Activated CD4-positive, CD25-positive, alpha-beta regulatory T cell (primary cell): ENCODE measurements at regions not wholly inside any gene's neighbourhood (a gene's known extent, or its start where the extent isn't known, plus 50 kb on each side); places are given as distances from the start of the nearest gene placed in this dataset.
"Not testable (repeated sequence)": the region's sequence is repeated elsewhere in the genome, so short reads cannot be mapped to it uniquely, and the experiment has no call there.

ENCODE experiments used
- DNase-seq, 4 experiments: peaks; one replicate each; lab custom pipeline; 2025; lab: John Stamatoyannopoulos, UW

DNA sequence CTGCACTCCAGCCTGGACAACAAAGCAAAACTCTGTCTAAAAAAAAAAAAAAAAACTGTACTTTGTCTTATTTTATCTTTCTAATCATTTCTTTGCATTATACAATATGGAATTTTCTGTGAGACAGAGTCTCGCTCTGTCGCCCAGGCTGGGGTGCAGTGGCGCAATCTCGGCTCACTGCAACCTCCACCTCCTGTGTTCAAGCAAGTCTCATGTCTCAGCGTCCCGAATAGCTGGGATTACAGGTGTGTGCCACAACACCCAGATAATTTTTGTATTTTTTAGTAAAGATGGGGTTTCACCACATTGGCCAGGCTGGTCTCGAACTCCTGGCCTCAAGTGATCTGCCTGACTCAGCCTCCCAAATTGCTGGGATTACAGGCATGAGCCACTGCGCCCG is 90.0 kb downstream of the MRPL14 start:
- not testable (repeated sequence) for DNase-seq

DNA sequence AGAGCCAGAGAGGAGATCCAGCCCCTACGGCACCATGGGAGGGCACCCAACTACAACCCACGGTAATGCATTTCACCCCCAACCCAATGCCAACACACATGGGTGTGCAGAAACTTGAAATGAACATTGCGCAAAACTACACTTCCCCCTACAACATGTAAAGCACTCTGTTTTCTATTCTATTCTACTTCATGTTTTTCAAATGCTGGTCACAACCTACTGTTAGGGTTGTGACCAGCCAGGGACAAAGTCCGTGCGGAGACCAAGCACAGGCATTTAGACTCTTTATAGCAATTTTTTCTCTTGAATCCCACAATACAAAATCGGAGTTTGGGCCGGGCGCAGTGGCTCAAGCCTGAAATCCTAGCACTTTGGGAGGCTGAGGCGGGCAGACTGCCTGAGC is 90.6 kb downstream of the MRPL14 start:
- no peak for DNase-seq

DNA sequence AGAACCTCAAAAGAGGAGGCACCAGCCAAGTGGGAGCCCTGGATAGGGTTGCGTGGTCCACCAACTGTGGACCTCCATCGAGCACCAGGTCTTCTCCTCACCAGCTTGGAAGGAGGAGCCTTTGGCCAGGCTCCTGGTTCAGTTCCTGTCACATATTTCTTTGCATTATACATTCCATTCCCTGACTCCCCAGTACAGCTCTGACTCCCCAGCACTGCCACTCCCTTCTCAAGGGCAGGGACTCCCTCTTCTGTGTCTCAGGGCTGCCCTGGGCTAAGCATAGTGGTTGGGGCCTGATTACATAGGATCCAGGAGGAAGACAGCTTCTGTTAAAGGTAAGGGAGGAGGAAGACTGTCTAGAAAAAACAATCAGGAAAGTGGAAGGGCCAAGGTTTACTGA is 91.1 kb downstream of the MRPL14 start:
- DNase-seq = no peak

DNA sequence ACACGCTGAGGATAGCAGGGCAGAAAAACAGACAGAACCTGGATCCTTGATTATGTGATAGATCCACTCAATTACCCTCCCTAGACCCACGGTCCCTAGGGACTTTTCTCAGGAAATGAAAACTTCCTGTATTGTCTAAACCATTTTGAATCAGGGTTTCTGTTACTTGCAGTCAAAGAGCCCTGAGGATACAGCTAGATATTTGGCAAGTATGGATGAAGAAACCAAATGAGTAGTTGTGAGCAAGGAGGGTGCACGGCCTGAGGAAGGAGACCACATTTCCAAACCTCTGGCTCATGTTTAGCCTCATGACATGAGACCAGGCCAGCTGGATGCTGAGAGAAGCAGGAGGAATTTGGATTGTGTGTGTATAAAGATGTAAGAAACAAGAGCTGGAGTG is 91.6 kb downstream of the MRPL14 start:
- no peak for DNase-seq

DNA sequence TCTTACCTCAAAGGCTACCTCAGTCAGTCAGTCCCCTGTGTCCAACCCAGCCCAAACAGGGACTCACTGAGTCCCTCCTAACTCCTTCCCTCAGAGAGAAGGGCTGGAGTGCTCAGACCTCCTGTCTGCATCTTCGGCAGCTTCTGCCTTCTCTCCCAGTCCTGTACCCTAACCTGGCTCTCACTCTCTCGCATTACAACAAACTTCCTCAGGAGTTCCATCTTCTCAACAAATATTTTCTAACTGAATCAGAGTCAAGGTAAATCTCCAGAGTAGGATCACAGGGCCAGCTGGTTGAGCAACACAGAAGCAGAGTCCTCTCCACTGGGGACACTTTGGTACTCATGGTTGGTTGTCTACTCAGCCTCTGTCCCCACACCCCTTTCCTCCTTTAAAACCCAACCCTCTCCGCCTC is 92.3 kb downstream of the MRPL14 start:
- no peak for DNase-seq

DNA sequence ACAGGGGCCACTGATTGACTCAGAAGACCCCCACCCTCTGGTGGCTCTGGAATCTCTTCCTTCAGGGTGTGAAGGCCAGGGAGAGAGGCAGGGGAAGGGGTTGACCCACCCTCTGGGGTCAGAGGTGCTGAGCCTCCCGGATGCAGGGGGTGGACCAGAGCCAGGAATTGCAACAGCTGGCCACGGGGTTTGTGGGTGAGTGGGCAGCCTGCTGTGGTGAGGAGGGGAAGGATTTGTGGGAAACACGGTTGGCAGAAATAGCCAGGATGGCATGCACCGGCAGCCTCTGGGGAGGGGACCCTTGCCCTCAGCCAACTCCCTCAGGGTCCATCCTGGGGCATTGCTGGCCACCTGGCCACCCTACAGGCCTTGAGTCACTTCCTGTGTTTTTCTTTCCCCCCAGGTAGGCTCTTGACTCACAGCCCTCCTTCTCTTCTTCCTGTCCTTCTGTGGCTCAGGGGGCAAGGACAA is 92.8 kb downstream of the MRPL14 start:
- DNase-seq = no peak

DNA sequence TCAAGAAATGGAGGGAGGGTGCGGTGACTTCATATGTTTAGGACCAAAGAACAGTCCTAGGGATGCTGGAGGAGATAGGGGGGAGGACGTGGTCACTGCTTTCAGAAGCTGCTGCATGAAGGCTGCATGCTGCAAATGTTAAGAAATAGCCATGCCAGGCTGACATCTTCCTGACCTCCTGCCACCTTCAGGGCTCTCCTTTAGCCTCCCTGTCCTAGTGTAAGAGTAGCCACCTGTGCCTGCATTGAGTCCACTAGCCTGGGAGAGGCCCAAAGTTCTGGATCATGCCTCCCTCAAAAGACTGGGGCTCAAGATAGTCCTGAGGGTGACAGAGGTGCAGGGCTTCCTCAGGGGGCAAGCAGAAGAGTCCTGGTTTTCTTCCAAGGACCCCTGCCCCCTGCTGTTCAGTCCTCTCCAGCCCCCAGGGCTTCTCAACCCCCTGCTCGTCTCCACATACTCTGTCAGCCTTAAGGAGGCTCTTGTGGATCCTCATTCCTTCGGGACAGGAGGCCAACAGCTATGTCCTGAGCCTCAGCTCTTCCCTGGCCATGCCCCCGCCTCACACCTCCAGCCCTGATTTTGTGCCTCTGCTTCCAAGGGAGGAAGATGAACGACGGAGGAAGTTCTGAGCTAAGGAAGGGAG is 96.3 kb downstream of the MRPL14 start:
- no peak for DNase-seq

DNA sequence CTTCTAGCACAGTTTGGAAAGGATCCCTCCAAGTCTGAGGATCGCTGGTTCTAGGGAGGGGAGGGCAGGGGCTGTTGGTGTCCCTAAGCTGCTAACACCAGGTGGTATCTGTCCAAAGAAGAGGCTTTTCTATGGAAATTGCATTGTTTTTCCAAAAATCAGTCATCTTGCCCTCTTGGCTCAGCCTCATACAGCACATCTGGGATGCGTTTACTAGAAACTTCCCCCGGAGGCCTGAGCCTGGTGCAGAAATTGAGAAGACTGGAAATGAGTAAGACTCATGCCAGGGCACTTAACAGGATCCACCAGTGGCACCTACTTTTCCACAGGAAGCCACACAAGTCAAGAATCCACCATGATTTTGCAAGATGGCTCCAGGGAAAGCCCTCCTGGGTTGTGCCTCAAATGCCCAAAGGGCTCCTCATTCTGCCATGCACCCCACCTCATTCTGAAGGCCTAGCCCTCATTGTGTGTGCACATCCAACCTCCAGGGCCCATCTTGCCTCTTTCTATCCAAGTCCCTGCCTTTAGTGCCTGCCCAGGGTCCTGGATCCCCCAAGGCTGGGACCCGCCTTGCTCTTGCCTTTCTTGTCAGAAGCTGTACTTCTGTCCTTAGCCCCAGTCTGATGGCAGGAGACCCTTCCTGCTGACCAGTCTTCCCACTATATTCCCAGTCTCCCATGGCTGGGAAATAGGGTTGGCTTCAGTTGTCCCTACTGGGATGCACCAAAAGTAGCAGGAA is 97.6 kb downstream of the MRPL14 start:
- no peak for DNase-seq

DNA sequence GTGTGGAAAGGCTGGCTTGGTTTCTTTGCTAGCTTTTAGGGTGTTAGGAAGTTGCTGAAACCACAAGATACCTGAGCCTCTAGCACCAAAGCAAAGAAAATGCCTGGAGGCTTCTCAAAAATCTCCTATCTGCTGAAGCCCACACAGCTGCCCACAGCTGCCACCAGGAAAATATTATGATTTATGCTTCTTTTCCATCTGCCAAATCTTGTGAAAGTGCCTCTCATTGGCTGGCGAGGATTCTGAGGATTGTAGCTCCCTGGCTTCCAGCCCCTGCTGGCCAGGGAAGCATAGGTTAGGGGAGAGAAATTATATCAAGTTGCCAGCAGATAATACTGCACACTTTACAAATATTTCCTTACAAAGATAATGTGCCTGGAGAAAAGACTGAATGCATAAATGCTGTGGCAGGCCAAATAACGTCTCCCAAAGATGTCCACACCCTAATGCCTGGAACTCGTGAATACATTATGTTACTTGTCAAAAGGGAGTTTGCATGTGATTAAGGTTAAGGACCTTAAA is 98.4 kb downstream of the MRPL14 start:
- DNase-seq = no peak

DNA sequence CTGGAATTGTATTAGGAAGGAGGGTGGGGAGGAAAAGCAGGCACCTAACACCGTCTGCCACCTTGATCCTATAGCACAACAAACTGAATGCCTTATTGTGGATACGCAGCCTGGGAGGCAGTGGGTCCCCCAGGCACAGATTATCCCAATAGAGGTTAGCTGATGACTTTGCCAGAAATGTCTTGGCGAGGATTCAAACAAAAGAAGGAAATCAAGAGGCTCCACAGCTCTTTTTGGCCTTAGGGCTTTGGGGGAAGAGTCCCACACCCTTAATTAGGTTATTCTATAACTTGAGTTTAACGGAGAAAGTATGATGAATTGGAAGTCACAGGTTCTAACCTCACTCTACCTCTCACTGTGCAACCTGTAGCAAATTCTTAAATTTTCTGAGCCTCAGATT is 102.0 kb downstream of the MRPL14 start:
- no peak for DNase-seq

DNA sequence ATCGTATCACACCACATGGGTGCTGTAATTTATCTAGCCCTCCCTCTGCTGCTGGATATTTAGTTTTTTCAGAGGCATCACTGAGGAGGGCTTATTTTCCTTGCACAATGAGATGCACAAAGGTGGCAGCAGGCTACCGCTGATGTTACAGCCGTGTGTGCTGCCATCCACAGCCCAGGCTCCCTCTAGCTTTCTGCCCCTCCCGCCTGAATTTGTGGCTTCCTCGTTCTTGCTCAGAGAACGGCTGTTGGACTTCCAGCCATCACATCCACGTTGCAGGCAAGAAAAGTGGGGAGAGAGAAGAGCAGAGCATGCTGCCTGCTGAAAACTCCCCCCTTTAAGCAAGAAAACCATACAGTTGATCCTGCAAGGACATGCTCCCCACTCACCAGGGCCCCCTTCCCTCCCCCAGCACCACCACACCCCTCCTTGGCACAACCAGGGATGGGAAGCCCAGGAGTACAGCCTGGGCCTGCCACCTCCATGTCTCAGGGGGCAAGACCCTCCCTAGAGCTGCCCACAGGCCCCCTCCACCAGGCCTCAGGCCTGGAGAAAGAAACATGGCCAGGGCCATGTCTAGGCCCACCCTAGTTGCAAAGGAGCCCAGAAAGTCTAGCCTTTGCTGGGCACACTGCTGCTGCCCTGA is 102.6 kb downstream of the MRPL14 start:
- DNase-seq = no peak

DNA sequence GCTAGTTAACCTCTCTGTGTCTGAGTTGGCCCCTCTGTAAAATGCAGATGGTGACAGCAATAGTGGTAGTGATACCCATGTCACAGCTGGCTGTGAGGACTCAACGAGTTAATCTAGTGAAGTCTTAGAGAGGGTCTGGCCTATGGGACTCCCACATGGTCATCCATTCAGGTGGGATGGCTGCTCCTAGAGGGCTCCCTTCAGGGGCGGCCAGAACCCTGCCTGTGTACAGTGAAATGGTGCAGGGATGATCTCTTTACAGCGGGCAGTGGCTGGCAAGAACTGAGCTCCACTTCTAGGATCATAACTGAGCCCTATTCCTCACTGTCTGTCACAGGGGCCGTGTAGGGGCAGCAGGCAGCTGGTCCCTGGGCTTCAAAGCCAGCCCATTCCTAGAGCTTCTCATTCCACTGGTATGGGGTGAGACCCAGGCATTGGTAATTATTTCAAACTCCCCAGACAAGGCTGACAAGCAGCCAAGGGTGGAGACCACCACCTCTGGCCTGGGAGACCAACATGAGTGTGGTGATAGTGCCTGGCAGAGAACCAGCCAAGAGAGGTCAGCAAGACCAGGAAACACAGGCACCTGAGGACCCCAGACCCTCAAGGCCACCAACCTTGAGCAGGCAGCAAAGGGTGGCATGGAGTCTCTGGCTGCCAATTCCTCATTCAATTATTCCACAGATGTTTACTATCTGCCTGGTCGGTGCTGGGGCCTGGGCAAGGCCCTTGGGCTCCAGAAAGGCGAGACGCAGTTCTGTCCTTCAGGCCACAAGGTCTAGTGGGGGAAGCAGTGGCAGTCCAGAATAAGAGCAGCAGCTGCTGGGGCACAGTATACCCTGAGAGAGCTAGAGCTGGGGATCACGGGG is 103.4 kb downstream of the MRPL14 start:
- no peak for DNase-seq

DNA sequence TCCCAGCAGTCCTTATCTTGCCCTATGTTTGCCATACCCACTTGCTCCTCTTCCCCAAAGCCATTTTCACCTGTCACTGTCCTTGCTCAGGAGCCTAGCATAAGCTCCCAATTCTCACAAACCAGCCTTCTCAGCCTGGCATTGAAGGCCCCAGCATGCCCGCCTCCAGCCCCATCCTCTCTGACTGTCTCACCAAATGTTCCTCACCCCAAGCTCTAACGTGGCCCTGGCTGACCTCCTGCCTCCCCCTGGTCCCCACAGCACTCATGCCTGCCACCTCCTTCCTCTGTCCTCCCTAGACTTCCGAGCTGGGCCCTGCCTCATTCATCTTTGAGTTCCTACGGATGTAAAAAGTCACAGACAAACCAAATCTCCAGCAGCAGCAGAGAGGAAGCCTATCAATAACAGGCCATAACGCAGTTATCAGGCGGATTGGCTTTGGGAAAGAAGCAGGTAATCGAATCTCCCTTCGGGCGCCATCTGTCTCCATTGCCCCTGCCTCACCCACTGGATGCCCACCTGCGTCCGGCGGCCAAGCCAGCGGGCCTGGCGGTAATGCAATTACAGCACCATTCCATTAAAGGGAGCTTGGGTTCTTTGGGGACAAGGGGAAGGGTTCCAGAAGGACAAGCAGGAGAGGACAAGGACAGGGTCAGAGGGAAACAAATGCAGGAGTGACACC is 104.4 kb downstream of the MRPL14 start:
- no peak for DNase-seq

DNA sequence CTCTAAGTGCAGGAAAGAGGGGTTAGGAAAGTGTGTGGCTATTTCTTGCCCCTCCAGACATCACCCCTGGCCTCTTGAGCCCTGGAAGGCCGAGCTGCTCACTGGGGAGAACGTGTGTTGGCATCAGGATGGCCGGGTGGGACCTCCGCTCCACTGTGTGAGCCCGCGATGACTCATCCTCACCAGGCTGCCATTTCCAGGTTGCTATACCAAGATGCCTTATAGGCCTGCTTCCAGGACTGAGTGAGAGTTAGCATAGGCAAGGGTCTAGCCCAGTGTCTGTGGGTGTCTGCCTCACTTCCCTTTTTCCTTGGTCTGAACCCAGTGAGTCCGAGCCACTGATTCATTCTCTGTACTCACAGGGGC is 105.0 kb downstream of the MRPL14 start:
- DNase-seq = no peak

DNA sequence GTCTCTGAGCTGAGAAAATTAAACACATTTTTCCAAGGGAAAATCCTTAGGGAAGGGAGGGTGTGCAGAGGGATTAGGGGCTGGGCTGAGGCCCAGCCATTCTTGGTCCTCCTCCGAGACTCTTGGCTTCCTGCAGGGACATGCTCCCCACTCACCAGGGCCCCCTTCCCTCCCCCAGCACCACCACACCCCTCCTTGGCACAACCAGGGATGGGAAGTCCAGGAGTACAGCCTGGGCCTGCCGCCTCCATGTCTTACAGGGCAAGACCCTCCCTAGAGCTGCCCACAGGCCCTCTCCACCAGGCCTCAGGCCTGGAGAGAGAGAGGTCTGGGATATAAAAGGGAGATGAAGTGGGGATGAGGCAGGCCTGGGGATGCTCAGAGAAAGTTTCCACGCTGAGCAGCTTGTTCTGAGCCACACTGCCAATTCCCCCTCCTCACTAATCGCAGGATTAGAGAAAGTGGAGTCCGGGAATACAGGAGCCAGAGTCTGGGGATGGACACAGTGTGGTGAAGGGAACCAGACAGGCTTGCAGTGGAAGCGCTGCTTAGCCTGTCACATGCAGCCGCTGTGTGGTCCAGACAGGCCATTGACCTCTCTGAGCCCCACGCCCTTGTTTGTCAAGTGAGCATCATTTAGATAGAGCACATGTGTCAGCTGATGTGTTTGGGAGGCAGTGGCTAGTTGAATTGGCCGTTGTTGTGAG is 105.5 kb downstream of the MRPL14 start:
- no peak for DNase-seq

DNA sequence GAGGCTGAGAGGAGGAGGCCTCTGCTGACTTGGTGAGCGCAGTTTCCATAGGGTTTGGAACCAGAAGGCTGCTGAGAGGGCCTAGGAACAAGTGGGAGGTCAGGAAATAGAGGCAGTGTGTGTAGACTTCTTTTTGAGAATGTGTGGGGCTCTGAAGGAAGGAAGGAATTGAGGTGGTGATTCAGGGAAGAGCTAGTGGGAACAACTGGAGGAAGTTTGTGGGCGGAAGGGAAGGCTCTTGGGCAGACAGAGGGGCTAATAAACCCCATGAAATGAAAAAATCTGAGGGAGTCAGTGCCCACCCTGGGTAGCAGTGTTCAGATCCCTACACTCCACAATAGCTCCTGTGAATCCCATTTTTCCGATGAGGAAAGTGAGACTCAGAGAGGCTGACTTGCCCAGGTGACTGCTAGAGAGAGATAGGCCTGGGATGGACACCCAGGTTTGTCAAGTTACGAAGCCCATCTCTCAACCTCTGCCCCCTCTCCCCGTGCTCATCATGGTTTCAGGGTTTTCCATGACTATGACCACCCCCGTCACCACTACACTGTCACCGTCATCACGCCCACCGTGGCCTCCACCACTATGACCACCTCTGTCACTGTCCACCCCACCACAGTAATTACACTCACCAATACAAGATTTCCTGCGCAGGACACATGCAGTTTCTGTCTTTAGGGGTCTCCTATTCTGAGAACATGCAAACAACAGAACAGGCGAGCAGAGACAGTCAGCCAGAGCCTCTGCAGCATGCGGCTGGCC is 106.4 kb downstream of the MRPL14 start:
- DNase-seq = no peak

DNA sequence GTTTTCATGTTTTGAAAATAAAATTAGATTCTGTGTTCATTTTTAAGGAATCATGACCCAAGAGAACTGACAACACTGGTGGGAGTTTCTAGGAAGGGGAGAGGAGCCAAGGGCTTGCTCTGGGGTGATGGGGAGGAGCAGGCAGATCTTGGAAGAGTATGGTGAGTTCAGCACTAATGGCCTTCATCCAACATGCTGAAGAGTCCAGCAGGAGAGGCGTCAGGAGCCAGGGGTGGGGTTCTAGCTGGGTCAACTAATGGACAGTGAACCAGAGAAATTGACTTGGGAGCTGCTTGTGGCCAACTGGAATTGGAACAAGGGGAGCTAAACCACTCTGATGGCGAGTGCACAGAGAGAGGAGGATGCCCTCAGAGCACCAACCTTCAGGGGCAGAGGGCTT is 107.1 kb downstream of the MRPL14 start:
- no peak for DNase-seq

DNA sequence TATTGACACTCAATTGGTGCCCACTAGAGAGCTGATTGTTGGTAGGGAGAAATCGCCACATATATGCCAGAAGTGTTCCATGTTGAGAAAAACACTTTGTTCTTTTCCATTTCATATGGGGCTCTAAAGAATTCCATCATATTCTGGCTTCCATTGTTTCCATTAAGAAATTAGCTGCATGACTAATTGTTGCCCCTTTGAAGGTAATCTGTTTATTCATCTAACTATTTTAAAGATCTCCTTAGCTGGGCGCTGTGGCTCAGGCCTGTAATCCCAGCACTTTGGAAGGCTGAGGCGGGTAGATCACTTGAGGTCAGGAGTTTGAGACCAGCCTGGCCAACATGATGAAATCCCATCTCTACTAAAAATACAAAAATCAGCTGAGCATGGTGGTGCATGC is 109.9 kb downstream of the MRPL14 start:
- DNase-seq = not testable (repeated sequence)

DNA sequence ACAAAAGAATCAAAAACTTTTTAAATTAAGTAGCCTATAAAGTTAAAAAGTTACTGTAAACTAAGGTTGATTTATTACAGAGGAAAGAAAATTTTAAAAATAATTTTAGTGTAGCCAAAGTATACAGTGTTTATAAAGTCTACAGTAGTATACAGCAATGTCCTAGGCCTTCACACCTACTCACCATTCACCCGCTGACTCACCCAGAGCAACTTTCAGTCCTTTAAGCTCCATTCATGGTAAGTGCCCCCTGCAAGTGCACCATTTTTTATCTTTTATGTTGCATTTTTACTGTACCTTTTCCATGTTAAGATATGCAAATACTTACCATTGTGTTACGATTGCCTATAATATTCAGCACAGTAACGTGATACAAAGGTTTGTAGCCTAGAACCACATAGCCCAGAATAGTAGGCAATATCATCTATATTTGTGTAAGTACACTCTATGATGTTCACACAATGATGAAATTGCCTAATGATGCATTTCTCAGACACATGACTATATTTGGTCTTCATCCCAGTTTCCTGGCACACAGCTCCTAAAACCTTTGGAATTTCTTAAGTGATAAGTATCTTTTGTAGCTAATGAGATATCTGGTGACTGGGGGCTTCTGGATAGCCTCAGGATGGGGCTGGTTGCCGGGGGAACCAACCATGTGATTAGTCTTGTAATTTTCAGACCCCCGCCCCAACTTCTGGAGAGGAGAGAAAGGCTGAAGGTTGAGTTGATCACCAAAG is 111.0 kb downstream of the MRPL14 start:
- no peak for DNase-seq
